CD4-positive, alpha-beta T cell treated with Interleukin-1 beta for 1 hour (primary cell): ENCODE measurements at regions not wholly inside any gene's neighbourhood (a gene's known extent, or its start where the extent isn't known, plus 50 kb on each side); places are given as distances from the start of the nearest gene placed in this dataset.
A peak's percentile ranks its signal among the peaks of the same experiment; 100 is the strongest.
"Not testable (repeated sequence)": the region's sequence is repeated elsewhere in the genome, so short reads cannot be mapped to it uniquely, and the experiment has no call there.

ENCODE experiments used
- DNase-seq, 2 donors: peaks; one replicate each; pipeline ENCODE4 v3.0.0-alpha.2; 2020 to 2022

DNA sequence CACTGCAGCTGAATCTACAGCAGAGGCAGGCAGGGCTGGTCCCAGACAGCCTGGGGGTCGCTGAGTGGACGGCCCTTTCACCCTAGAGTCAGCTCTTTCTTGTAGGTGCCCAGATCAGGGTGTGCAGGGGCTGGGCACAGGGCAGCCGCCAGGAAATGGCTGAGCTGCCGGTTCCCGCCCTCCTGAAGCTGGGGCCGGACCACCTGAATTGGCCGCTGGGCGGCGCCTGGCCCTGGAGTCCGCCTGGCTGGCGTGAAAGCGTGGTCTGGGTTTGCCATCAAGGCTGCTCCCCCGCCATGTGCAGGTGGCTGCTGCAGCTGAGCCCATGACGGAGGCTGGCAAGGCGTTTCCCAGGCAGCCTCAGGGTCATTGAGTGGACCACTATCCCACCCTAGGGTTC, 85.7 kb downstream of the POTEM start:
- not testable (repeated sequence) for DNase-seq

DNA sequence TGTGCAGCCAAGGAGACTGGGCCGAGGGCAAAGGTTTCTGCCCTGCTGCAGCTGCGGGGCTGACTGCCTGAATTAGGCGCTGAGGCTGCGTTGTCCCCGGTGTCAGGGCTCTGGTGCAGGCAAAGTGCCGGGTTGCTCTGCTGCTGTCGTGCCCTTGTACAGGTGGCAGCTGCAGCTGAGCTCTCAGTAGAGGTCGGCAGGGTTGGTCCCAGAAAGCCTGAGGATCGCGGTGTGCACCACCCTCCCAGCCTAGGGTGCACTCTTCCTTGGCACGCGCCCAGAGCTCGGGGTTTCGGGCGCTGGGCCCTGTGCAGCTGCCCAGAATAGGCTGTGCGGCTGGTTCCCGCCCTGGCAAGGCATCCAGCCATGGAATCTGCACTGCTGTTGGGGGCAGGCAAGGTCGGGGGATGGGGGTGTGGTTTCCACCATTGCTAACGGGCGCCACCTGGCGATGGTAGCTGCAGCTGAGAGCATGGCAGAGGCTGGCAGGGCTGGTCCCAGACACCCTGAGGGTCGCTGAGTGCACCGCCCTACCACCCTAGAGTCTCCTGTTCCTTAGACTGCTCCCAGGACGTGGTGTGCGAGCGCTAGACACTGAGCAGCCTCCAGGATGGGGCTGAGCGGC, 86.3 kb downstream of the POTEM start:
- DNase-seq = not testable (repeated sequence)

DNA sequence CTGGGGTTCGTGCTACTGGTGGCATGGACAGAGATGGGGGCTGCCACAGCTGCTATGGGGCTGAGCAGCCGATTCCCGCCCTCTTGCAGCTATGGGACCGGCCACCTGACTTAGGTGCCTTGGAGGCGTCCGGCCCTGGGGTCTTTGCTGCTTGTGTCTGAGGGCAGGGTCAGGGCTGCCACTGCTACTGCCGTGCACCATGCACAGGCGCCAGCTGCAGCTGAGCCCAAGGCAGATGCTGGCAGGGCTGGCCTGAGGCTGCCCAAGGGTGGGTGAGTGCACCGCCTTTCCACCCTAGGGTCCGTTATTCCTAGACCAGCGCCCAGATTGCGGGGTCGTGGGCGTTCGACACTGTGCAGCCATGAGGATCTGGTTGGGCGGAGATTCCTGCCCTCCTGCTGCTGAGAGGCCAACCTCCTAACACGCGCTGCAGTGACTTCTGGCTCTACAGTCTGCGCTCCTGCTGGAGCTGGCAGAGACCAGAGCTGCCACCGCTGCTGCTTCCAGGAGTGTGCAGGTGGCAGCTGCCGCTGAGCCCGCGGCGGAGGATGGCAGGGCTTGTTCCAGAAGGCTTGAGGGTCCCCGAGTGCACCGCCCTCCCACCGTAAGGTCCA, 87.0 kb downstream of the POTEM start:
- DNase-seq = not testable (repeated sequence)

DNA sequence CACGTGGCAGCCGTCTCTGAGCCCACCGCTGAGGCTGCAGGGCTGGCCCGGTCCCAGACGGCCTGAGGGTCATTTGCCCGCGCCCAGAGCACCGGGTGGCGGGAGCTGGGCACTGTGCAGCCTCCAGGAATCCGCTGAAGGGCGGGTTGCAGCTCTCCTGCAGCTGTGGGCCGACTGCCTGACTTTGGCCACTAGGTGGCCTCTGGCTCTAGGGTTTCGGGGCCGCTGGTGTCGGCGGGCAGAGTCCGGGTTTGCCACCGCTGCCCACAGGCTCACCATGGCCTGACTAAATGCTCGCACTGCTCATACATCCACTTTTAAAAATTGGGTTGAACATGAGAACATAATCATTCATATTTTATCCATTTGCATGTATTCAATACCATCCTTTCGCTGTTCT, 87.7 kb downstream of the POTEM start:
- DNase-seq = not testable (repeated sequence)

DNA sequence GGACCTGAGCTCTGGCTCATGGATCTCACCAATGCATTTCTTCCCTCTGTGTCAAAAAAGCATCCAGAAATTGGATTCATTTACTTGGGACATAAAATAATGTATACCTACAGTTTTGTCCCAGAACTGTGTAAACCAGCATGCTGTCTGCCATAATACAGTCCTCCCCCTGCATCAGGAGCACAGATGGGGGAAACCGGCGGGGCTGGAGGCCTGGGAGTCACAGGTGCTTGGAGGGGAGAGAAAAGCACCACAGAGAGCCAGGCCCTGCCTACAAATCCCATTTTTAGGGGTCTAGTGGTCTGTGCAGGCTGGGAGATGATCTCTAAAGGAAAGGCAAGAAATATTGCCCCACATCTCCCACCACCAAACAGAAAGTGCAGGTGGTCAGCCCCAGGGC, 91.8 kb downstream of the POTEM start:
- DNase-seq = not testable (repeated sequence)

DNA sequence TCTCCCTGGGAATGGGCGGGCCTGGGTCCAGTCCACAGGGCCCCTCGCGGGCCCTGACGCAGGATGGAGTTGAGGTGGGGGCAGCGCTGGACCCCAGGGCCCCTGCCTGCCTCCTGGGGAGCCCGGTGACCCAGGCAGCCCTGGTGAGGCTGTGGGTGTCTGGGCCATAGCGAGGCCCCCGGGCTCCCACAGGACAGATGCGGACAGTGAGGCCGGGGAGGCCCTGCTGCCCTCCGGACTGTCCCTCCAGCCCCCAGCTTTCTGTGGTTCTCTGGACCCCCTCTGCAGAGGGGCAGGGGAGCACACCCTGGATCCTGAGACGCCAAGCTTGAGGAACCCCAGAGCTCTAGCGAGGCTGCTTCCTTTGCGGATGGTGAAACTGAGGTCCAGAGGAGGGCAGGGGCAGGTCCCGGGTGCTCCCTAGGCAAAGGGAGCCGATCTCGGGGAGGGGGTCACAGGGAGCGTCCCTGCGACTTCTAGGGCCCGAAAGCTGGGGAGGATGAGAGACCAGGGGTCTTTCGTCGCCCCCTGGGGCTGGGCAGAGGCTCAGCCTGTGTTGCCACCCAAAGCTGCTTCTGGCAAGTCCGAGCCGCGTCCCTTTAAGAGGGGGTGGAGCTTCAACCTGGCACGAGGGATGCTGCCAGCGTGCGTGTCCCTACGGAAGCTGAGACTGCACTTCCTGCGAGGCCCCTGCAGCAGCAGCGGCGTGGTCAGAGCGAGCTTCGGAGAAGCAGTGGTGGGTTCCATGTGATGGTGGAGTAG, 94.6 kb downstream of the POTEM start:
- DNase-seq = not testable (repeated sequence)

DNA sequence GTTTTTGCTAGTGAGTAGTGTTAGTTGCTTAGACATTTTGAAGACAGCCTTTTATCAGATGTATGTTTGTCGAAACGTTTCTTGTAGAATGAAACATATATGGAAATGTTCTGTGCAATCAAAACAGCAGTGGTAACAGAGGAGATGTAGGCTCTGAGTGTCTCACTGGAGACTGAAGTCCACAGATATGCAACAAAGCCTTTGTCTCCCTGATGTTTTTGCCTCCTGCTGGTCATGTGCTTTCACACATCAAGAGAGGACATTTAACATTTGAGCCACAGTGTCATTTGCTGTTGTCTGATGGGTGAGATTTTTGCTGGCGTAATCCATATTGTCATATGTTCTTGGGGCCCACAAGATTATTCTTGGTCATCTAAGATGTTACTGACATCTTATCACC, 101.7 kb downstream of the POTEM start:
- not testable (repeated sequence) for DNase-seq

DNA sequence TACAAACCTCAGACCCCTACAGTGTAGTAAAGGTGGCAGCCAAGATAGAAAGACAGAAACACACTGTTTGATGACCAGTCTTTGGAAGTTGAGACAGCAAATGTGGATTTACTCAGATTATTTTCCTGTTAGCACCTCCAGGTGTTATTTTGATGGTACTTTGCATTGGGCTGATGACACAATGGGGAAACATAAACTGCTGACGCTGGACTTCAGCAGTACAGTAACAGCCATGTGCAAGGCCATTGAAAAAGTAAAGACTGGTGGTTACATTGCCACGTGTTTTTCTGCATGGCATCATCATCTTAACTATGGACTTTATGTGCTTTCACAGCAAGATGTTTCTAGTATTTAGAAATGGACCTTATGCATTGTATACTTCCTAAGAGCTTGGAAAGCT, 105.3 kb downstream of the POTEM start:
- not testable (repeated sequence) for DNase-seq

DNA sequence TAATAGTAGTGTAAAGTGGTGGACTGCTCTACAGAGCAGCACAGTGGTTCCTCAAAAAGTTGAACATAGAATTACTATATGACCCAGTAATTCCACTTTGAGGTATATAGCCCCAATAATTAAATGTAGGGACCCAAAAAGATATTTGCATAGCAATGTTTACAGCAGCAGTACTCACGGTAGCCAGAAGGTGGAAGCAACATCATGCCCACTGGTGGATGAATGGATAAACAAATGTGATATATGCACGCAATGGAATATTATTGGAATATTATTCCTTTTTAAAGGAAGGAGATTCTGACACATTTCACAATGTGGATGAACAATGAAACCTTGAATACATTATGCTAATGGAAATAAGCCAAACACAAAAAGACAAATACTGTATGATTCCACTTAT, 121.4 kb downstream of the POTEM start:
- DNase-seq = not testable (repeated sequence)

DNA sequence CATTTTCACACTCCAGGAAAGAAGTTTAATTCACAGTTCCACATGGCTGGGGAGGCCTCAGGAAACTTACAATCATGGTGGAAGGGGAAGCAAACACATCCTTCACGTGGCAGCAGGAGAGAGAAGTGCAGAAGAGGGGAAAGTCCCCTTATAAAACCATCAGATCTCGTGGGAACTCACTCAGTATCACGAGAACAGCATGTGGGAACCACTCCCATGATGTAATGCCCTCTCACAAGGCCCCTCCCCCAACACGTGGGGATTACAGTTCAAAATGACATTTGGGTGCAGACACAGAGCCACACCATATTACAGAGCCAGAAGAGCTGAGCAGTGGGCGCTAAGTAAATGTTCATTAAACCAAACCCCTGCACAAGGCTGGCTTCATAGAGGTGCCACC, 126.0 kb downstream of the POTEM start:
- not testable (repeated sequence) for DNase-seq

DNA sequence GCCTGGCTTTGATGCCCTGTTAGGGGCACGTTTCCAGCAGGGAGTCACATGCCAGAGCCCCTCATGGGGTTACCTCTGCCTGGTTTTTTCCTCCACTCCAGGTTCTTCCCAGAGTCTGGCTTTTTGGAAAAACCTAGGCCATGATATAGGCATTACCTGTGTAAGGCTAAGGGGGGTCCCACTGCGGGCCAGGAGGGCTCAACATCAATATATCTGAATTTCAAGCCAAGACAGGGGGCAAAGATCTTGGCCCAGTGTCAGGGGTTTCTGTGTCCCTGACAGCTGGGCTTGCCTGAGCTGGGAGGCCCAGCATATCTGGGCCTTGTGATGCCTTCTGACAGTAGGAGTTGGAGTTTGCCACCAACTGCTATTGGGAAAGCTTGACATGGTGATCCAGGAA, 127.5 kb downstream of the POTEM start:
- not testable (repeated sequence) for DNase-seq

DNA sequence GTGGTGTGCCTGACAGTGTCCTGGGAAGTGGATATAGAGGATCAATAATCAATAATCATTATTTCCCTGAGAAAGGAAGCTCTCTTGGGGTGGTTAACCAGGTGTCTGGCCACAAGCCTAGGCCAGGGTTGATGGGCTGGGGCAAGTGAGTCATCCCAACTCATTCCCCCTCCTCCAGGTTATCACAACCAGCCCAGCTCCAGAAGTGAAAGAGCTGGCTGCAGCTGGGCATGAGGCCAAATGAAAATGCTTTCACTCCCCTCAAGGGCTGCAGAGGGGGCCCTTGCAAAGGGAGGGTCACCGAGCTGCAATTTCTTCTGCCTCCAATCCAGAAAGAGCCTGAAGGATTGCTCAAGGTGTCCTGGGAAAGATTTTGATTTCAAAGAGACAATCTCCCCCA, 127.9 kb downstream of the POTEM start:
- not testable (repeated sequence) for DNase-seq

DNA sequence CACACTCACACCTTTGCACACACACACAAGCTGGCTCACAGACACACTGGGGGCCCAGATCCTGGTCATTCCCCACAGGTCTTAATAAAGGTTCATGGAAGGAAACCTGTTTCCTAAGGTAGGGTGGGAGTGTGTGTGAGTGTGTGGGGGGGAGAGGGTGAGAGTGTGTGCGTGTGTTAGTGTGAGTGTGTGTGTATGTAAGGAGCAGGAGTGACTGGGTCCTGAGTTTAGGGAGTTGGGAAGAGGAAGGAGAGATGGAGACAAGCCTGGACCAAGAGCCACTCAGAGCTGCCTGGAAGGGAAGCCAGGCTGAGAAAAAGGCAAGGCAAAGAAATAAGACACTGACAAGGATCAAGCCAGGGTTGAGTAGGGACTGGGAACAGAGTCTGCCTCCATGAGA, 129.2 kb downstream of the POTEM start:
- DNase-seq = not testable (repeated sequence)

DNA sequence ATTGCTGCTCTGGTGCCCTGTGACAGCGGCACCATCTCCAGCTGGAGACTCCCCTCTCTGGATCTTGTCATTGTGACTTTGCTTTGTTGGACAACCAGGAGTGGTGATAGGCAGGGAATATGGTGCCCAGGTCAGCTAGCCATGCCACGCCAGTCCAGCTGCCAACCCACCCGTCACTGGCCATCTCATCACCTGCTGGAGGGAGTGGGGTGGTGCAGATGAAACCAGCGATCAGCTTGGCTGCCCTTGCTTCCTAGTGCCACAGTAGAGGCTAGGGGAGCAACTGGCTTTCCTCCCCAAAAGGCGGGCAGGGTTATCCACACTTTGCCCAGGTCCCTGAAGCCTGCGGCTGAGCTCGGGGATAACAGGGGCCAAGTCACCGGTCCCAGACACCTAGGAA, 129.6 kb downstream of the POTEM start:
- DNase-seq = peak in 1 of 2 donors; percentile 1

DNA sequence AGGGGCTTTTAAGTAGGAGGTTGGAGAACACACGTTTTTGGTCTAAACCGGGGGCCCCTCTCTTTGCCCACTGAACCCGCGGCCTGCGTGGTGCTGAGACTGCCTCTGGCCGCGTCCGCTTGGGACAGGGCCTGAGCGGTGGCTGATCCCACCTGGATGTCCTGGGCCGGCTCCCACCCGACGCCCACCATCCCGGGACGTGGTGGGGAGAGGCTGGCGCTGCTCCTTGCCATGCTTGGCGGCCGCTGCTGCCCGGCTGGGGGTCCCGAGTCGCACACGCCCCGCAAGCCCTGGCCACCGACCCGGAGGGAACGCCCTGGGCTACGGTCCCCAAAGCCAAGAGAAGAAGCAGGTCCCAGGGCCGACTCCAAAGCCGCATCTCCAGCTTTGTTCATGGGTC, 130.1 kb downstream of the POTEM start:
- DNase-seq = peak in 1 of 2 donors; percentile 0

DNA sequence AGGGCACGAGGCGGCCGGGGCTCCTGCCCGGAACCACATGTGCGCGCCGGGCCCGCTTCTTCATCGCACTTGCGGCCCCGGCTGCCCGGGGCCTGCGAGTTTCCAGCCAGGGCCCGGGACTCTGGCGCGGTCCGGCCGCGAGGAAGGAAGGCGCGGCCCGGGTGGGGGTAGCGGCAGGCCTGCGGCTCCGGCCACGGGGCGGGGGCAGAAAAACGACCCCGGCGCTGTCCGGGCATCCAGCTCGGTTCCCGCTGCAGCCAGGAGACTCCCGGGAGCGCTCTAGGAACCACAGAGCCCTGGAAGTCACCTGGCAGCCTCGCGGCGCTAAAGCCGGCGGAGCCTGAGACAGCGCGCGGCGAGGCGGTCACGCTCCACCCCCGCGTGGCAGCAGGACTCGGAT, 130.5 kb downstream of the POTEM start:
- DNase-seq = not testable (repeated sequence)

DNA sequence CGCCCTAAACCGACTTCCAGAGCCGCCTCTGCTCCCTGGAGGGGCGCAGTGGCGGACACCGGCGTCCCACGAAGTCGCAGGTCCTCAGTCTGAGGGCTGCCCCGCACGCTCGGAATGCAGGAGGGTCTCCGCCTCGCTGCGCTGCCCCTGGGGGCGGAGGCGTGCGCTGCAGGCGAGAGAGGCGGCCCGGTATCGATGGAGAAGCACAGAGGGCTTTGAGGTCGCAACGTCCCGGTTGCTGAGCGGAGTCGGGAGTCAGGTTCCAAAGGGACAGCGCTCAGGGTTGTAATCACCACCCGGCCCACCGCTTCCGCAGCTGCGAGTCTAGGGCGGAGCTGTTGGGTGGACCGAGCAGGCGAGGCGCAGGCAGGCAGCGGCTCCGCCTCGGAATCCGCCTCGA, 131.0 kb downstream of the POTEM start:
- DNase-seq = not testable (repeated sequence)

DNA sequence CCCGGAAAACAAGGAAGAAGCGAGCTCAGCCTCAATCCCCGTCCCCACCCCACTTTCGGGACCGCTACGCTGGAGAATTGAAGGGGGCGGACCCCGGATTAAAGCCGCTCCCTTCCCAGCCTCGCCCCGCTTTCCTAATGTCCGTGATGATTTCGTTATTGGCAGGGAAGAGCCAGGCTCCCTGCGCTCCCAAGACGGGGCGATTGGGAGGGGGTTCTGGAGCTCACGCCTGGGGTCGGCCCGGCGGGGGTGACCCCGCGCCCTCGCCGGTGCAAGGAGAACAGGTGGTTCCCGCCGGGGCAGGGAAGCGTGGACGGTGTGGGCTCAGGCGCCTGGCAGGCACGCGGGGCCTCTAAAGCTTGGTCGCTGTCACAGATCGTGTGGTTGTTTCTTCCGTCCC, 131.5 kb downstream of the POTEM start:
- peak in 1 of 2 donors; percentile 1 for DNase-seq

DNA sequence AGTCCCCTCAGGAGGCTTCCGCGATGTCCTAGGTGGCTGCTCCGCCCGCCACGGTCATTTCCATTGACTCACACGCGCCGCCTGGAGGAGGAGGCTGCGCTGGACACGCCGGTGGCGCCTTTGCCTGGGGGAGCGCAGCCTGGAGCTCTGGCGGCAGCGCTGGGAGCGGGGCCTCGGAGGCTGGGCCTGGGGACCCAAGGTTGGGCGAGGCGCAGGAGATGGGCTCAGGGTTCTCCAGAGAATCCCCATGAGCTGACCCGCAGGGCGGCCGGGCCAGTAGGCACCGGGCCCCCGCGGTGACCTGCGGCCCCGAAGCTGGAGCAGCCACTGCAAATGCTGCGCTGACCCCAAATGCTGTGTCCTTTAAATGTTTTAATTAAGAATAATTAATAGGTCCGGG, 132.1 kb downstream of the POTEM start:
- DNase-seq = not testable (repeated sequence)

DNA sequence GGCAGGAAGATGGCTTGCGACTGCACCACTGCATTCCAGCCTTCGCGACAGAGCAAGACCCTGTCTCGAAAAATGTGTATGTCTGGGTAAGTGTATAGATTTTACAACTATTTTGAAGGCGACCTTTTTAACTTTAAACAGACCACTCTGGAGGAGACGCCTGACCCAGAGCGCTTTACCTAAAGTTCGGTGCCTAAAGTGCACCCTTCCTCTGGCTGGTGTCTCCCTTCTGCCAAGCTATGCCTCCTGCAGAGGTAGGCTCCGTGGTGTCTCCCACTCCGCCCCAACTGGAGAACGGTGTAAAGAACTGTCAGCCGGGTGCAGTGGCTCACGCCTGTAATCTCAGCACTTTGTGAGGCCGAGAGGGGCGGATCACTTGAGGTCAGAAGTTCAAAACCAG, 132.7 kb downstream of the POTEM start:
- not testable (repeated sequence) for DNase-seq

DNA sequence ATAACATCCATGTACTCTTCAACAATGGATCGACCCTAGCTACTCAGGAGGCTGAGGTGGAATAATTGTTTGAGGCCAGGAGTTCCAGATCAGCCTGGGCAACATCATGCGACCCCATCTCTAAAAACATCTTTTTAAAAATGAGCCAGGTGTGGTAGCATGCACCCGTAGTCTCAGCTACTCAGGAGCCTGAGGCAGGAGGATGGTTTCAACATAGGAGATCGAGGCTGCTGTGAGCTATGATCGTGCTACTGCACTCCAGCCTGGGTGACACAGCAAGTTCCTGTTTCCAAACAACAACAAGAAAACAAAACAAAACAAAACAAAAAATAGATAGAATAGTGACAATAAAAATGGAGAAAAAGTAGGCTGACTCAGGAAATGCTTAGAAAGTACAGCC, 138.3 kb downstream of the POTEM start:
- not testable (repeated sequence) for DNase-seq

DNA sequence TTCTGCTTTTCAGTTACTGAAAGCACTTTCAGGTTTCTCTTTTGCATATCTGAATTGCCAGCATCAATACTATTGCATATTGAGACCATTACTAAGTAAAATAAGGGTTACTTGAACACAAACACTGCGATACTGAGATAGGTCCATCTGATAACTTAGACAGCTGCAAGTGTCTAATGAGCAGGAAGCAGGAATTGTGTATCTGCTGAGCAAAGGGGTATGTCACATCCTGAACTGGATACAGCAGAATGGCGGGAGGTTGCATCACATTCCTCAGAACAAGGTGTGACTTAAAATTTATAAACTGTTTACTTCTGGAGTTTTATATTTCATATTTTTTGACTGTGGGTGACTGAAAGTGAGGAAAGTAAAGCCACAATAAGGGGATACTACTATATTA, 142.7 kb downstream of the POTEM start:
- DNase-seq = not testable (repeated sequence)

DNA sequence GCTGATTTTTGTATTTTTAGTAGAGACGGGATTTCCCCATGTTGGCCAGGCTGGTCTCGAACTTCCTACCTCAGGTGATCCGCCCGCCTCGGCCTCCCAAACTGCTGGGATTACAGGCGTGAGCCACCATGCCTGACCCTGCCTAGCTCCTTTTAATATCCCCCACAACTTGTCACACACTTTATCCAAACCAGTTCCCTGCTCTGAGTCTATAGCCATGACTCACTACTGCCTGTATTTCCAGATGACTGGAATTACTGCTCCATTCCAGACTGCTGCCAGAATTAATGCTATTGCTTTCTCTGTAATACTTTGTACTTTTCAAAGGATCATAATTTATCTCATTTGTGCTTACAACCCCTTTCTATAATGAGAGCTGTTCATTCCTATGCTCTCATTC, 153.1 kb downstream of the POTEM start:
- DNase-seq = not testable (repeated sequence)
